ENCODE measurements at regions not wholly inside any gene's neighbourhood (a gene's known extent, or its start where the extent isn't known, plus 50 kb on each side); places are given as distances from the start of the nearest gene placed in this dataset.

DNA sequence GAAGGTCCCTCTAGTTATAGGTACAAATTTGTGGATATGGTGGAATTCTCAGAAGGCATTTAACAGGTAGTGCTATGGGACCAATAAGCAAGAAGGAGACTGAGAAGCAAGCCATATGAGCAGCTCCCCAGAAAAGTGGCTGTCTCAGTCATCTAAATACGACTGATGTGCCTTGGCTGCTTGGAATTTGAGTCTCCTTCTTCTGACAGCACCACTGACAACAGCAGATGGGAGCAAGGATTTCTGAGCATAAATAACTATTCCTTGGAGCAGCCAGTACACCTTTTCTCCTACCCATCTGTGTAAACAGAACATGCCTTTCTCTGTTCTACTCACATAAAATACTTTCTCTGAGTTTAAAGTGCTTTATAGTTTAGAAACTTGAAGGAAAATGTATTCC, 196.2 kb downstream of the GABRG1 start:
- Histone ChIP-seq H3F3A (ENCODE audit: low read length, unreplicated experiment) (no peaks in the 10 kb centered on the region), H3K9me2 (replicated peaks; ENCODE audit: low read length) (no peaks in the 10 kb centered on the region), H3K4me2 (ENCODE audit: low read length) (no peak overlapping the region), H2AFZ (ENCODE audit: low read length) (no peak overlapping the region), H3K79me2 (ENCODE audit: low read length) (no peaks in the 10 kb centered on the region), H3K9me3 (ENCODE audit: low read length) (no peaks in the 10 kb centered on the region), H3K27me3 (ENCODE audit: low read length) (no peaks in the 10 kb centered on the region), H4K20me1 (ENCODE audit: low read length) (no peaks in the 10 kb centered on the region), H3K4me1 (ENCODE audit: insufficient read depth, low read length) (no peaks in the 10 kb centered on the region), H3K4me3 (ENCODE audit: low read length) (no peak overlapping the region), H3K36me3 (ENCODE audit: low read depth, low read length) (no peaks in the 10 kb centered on the region), H3K9ac (ENCODE audit: low read length) (no peak overlapping the region), H3K27ac (ENCODE audit: low read length) (no peak overlapping the region)
- CTCF ChIA-PET, result no interaction called here
- no peak for ATAC-seq
- POLR2A ChIA-PET (ENCODE audit: unreplicated experiment), result no interaction called here
- intact Hi-C loops (cut with micrococcal nuclease), result no loop called here
- no peak for DNase-seq
- TF ChIP-seq, protein P1, sequence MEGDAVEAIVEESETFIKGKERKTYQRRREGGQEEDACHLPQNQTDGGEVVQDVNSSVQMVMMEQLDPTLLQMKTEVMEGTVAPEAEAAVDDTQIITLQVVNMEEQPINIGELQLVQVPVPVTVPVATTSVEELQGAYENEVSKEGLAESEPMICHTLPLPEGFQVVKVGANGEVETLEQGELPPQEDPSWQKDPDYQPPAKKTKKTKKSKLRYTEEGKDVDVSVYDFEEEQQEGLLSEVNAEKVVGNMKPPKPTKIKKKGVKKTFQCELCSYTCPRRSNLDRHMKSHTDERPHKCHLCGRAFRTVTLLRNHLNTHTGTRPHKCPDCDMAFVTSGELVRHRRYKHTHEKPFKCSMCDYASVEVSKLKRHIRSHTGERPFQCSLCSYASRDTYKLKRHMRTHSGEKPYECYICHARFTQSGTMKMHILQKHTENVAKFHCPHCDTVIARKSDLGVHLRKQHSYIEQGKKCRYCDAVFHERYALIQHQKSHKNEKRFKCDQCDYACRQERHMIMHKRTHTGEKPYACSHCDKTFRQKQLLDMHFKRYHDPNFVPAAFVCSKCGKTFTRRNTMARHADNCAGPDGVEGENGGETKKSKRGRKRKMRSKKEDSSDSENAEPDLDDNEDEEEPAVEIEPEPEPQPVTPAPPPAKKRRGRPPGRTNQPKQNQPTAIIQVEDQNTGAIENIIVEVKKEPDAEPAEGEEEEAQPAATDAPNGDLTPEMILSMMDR (conservative IDR thresholded peaks at IDR 0.05; ENCODE audit: low read depth, low read length), result no peak
- TF ChIP-seq EZH2 (IDR thresholded peaks at IDR 0.05; ENCODE audit: low read length, unreplicated experiment) (no peak), EZH2phosphoT487 (IDR thresholded peaks at IDR 0.05; ENCODE audit: borderline replicate concordance, low read length) (no peak)
- BruUV-seq (replicated peaks), result no TSS peak

DNA sequence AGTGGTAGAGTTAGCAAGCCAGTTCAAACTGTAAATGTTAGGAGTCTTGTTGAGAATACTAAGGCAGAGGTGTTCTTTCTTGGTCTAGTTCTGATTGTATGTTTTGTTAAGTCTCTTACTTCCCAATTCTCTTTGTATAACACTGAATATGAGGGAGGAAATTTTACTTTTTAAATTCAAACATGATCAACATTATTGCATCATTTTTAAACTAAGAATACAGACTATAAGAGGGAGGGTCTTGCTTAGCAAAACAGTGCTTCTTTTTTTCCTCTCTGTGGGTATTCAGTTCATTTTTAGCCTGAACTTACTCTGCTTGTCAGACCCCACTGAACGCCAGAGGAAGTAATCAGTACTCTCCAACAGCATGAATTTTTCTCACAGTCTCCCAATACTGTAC, 198.0 kb downstream of the GABRG1 start:
- Histone ChIP-seq H3K9ac (ENCODE audit: low read length) (no peak overlapping the region), H3K4me2 (ENCODE audit: low read length) (no peak overlapping the region), H3K36me3 (ENCODE audit: low read depth, low read length) (no peaks in the 10 kb centered on the region), H3K27ac (ENCODE audit: low read length) (no peak overlapping the region), H2AFZ (ENCODE audit: low read length) (no peak overlapping the region), H3K4me3 (ENCODE audit: low read length) (no peak overlapping the region), H3K9me2 (replicated peaks; ENCODE audit: low read length) (no peaks in the 10 kb centered on the region), H3K4me1 (ENCODE audit: insufficient read depth, low read length) (no peaks in the 10 kb centered on the region), H3K79me2 (ENCODE audit: low read length) (no peaks in the 10 kb centered on the region), H4K20me1 (ENCODE audit: low read length) (no peaks in the 10 kb centered on the region), H3K27me3 (ENCODE audit: low read length) (no peaks in the 10 kb centered on the region), H3K9me3 (ENCODE audit: low read length) (no peaks in the 10 kb centered on the region), H3F3A (ENCODE audit: low read length, unreplicated experiment) (no peaks in the 10 kb centered on the region)
- intact Hi-C loops (cut with micrococcal nuclease), result no loop called here
- ChIA-PET CTCF (no interaction called here), POLR2A (ENCODE audit: unreplicated experiment) (no interaction called here)
- no TSS peak for BruUV-seq (replicated peaks)
- DNase-seq (no peak), ATAC-seq (no peak)
- TF ChIP-seq EZH2phosphoT487 (IDR thresholded peaks at IDR 0.05; ENCODE audit: borderline replicate concordance, low read length) (no peak), EZH2 (IDR thresholded peaks at IDR 0.05; ENCODE audit: low read length, unreplicated experiment) (no peak)
- TF ChIP-seq, protein P1 (conservative IDR thresholded peaks at IDR 0.05; ENCODE audit: low read depth, low read length), result no peak

DNA sequence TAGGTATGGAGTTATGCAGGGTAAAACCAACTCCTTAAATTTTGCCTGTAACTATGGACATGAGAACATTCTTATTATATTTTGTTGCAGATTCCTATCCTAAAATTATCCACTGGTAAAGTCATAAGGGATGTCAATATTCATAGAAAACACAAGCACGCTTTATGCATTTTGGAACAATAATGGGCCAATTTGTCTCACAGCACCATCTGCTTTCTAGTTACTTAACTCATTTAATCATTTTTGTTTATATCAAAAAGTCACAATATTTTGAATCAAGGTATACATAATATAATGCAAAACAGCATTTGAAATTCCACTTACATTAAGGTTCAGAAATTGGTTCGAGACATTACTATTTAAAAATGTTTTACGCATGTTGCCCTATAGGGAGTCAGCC, 203.0 kb downstream of the GABRG1 start:
- Histone ChIP-seq H3K4me3 (ENCODE audit: low read length) (no peak overlapping the region), H3K36me3 (ENCODE audit: low read depth, low read length) (no peaks in the 10 kb centered on the region), H3K27ac (ENCODE audit: low read length) (no peak overlapping the region), H3K4me2 (ENCODE audit: low read length) (no peak overlapping the region), H4K20me1 (ENCODE audit: low read length) (no peaks in the 10 kb centered on the region), H2AFZ (ENCODE audit: low read length) (no peak overlapping the region), H3K4me1 (ENCODE audit: insufficient read depth, low read length) (no peaks in the 10 kb centered on the region), H3K79me2 (ENCODE audit: low read length) (no peaks in the 10 kb centered on the region), H3K27me3 (ENCODE audit: low read length) (no peaks in the 10 kb centered on the region), H3F3A (ENCODE audit: low read length, unreplicated experiment) (no peaks in the 10 kb centered on the region), H3K9me2 (replicated peaks; ENCODE audit: low read length) (no peaks in the 10 kb centered on the region), H3K9me3 (ENCODE audit: low read length) (no peaks in the 10 kb centered on the region), H3K9ac (ENCODE audit: low read length) (no peak overlapping the region)
- no TSS peak for BruUV-seq (replicated peaks)
- TF ChIP-seq EZH2phosphoT487 (IDR thresholded peaks at IDR 0.05; ENCODE audit: borderline replicate concordance, low read length) (no peak), EZH2 (IDR thresholded peaks at IDR 0.05; ENCODE audit: low read length, unreplicated experiment) (no peak)
- TF ChIP-seq, protein P1 (conservative IDR thresholded peaks at IDR 0.05; ENCODE audit: low read depth, low read length), result no peak
- no peak for DNase-seq
- intact Hi-C loops (cut with micrococcal nuclease), result no loop called here
- ChIA-PET POLR2A (ENCODE audit: unreplicated experiment) (no interaction called here), CTCF (no interaction called here)
- ATAC-seq, result no peak
